Right ventricle myocardium superior (tissue), 1 donor: ENCODE measurements at regions not wholly inside any gene's neighbourhood (a gene's known extent, or its start where the extent isn't known, plus 50 kb on each side); places are given as distances from the start of the nearest gene placed in this dataset.
"Not testable (repeated sequence)": the region's sequence is repeated elsewhere in the genome, so short reads cannot be mapped to it uniquely, and the experiment has no call there.

ENCODE experiments used
- ATAC-seq: fragments of 200-7000 bp; cut with Tn5 transposase; one replicate; pipeline ENCODE4 v1.9.1; 2020; ENCODE audit warnings: mild to moderate bottlenecking; ENCODE audit not compliant: poor library complexity
- DNase-seq: peaks from one replicate; pipeline ENCODE4 v3.0.0-alpha.2; 2020
- intact Hi-C: fragments of 100-400 bp; cut with DNase I; formaldehyde crosslinking; loops from one replicate; pipeline ENCODE4 v1.11.2; 2022
- donor health status: DM: no; HTN: yes; CAD: no; lungs with severe emphysema.

- intact Hi-C loops, result no loop called here
- ATAC-seq, result no peak
- DNase-seq, result no peak
These were observed 350.5 kb downstream of the MATN1 start for GRCh38 chr1:30372792-30373433.

- DNase-seq, result no peak
- no peak for ATAC-seq
- intact Hi-C loops, result no loop called here
These were observed 351.2 kb downstream of the MATN1 start for GRCh38 chr1:30371888-30372791.

DNA sequence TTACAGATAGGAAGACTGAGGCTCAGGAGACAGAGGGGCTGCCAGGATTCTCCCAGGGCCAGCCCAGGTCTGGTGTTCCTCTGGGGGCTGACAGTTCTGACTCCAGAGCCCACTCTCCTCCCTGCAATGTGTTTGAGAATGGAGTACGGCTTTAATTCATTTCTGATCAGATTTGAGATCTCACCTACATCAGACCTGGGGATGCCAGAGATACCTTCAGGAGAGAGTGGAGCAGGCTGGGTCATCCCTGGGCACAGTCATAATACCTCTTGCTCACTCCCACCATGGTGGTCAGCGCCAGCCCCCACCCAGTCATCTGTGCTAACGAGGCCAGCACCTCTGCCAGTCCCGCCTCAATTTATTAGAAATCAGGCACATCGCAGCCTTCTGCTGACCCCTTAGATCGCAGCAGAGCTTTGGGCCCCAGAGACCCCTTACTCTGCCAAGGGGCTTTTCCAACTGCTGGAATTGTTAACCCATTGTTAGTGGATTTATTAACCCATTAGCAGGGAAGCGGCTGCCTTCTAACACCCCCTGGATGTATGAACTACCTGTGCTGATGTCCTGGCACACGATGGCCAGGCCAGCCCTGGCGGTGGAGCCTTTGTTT is 352.1 kb downstream of the MATN1 start:
- DNase-seq, result no peak
- ATAC-seq, result no peak
- intact Hi-C loops, result no loop called here

DNA sequence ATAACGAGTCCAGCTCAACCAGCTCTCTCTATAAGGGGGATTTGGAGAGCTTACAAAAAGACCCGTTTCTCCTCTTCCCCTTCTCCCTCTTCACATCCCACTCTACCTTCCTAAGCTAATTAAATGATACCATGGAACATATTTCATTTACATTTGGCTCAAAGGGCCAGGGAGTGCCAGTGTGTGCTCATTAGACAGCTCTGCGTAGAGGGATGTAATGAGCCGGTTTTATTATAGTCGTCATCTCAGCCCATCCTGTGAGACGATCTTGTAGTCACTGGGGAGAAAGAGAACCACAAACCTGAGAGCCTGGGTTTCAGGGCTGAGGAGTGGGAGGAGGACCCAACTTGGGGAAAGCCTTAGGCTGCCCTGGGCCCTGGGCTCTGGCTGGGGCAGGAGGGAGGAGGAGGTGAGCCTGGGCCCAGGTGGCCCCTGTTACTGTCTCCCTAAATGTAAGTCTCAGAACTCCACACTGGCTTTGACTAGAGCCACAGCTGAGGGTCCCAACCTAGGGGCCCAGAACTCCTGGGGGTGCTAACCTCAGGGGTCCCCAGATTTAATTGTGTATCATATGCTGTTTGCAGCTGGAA is 354.6 kb downstream of the MATN1 start:
- ATAC-seq, result no peak
- intact Hi-C loops, result no loop called here
- DNase-seq, result no peak

DNA sequence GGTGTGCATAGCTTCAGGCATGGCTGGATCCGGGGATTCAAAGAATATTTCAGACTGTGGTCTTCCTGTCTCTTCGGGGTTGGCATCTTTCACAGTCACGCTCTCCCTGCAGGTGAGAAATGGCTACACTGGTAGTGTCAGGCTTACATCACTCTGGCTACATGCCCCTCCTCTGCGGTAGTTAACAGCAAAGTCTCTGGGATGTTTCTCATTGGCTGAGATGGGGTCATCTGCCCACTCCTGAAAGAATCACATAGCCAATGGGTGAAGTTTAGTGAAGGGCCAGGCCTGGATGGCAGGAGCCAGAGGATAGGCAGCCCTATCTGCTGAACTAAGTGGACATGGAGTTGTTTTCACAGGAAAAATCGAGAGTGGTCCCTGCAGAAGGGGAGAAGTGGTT is 356.5 kb downstream of the MATN1 start:
- DNase-seq (no peak), ATAC-seq (no peak)
- intact Hi-C loops, result no loop called here

DNA sequence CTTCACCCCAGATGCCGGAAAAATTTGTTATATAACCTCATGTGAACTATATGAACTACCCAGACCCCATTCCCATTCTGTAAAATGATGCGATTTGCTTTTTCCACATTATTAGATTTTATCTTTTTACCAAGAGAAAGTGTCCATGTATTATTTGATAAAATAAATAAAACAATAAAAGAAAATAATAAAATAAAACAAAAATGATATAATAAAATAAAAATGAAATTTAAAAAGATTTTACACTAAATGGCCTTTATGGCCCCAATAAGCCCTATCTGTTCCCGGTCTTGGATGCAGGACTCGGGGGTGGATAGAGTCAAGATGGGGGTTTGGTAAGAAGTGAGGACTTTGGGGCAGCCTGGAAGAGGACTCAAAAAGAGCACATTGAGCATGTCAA is 357.2 kb downstream of the MATN1 start:
- ATAC-seq, result no peak
- DNase-seq, result no peak
- intact Hi-C loops, result no loop called here

DNA sequence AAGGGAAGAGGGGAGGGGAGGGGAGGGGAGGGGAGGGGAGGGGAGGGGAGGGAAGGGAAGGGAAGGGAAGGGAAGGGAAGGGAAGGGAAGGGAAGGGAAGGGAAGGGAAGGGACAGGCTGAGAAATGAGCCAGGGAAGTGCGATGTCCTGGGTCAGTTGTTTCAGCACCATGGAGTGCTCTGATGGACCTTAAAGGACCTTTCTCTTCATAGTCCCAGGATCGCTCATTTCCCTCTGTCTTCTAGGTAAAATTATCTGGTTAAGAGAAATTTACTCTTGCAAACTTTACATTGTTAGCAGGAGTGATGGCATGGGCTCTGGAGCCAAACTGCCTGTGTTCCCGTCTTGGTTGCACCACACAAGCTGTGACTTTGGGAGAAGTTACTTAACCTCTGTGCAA is 357.8 kb downstream of the MATN1 start:
- ATAC-seq (no peak), DNase-seq (no peak)
- intact Hi-C loops, result no loop called here

DNA sequence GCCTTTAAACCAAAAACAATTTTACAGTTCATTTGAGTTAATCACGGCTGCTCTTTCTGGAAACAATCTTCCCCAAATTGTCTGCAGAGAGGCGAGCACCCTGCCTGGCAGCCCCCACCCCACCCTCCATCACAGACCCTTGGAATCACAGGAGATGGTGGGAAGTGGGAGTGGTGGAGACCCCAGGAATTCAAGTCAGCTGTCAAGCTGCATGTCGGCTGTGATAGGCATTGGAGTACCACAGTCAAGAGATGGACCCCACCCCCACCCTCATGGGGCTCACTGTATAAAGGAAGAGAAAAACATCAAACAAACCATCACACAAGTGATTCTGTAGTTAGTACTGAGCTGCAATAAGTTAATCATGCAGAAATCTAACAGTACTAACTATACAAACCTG is 360.4 kb downstream of the MATN1 start:
- intact Hi-C loops, result no loop called here
- ATAC-seq, result no peak
- no peak for DNase-seq

DNA sequence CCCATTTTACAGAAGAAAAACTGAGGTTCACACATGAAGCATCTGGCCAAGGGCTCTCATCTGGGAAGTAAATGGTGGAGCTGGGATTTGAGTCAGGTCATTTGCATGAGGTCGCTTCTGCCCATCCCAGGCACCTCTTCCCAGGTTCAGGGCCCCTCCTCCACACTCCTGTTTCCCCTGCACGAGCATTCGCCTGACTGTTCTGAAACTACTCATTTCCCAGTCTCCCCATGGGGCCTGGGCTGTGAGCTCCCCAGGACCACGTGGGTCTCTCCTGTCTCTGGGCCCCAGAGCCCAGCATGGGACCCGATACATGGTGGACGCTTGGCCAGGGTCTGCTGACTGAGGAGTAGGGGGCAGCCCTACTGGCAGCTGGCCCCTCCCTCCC is 360.8 kb downstream of the MATN1 start:
- no peak for DNase-seq
- intact Hi-C loops, result no loop called here
- ATAC-seq, result no peak

DNA sequence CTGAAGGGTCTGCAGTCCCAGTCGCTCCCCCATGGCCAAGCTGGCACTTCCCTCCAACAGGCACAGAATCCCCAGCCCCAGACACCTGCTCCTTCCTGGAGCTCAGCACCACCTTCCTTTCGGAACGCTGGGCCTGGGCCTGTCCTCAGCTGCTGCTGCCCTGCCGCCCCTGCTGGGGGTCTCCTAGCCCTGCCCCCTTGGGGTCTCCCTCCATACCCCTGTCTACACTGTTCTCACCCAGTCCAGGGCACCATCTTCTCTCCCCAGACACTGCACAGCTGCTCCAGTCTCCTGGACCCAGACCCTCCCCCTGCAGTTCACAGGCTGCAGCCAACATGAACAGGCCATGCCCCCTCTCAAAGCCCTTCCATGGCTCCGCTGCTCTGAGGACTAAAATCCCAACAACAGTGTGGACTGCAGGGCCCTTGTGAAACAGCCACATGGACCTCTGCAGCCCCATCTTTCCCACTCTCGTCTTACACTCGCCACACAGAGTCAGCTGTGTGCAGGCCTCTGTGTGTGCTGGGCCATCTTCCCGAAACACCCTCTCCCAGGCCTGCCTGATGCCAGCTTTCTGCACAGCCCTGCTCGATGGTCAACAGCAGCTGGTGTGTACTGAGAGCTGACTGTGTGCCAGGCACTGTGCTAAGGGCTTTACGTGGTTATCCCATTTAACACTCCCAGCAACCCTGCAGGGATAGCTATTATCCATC is 361.3 kb downstream of the MATN1 start:
- ATAC-seq, DNase-seq, intact Hi-C loops: not testable (repeated sequence)

GRCh38 chr1:30360753-30361152 is 362.6 kb downstream of the MATN1 start:
- intact Hi-C loops, result no loop called here
- ATAC-seq, result no peak

DNA sequence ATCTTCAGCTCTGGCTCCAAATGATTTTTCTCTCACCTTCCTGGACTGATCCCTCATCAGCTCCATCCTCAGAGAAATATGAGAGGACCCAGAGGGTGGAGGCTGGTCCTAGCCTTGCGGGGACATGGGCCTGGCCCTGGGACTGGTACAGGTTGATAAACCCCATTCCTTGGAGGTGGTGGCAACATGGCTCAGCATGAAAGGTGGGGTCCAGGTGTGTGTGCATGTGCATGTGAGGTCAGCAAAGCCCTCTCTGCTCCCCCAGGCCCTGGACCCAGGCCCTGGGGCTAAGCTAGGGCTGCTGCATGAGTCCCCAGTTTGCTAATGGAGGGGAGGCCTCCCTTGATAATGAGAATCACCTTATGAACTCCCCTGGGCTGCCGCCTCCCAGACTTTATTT is 363.1 kb downstream of the MATN1 start:
- ATAC-seq, result no peak
- intact Hi-C loops, result no loop called here
- no peak for DNase-seq

More at GRCh38 chr1:30360753-30361152, 362.6 kb downstream of the MATN1 start:
- DNase-seq, result no peak

DNA sequence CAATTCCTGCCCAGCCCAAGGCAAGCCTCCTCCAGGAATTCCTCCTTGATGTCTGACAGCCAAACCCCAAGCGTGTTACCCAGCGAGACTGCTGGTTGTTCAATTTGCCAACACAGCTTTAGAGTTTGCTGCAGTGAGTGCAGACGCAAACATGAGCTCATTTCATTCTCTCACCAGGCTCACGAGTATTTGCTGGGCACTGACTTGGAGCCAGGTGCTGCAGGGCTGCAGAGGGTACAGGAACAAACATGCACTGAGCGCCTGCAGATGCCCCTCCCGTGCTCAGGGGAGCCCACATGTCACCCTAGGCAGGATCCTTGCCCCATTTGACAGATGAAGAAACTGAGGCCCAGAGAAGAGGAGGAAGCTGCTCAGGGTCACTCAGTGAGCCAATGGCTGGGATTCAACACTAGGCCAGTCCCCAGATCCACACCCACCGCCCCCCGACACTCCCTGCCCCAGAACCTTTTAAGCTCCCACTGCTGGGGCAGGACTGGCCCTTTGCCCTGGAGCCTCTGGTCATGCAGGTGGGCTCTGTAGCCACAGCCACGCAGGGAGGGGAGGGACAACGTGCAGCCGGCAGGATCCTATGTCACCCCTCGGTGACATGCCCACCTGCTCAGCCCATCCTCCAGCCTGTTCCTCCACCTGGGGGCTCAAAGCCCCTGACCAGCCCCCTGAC is 363.7 kb downstream of the MATN1 start:
- ATAC-seq, result no peak
- intact Hi-C loops, result loop anchor here (10.0 kb wide), 1 partner anchor 345 kb away; no protein-coding TSS in a partner anchor
- no peak for DNase-seq

DNA sequence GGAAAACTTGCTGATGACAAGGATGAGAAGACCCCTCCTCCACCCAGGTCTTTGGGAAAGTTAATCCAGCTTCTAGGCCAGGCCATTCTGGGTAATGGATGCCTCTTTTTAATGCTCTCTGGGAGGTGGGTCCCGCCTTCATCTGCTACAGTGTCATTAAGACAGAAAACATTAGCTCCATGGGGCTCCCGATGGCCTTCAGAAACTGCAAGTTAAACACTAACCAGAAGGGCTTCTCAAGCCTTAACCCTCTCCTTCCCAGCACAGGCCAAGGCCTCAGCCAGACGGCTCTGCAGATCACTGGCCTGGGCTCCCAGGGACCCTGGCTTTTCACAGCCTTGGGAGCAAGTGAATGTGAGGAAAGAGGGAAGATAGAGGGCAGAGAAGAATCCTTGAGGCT is 364.9 kb downstream of the MATN1 start:
- no peak for ATAC-seq
- no peak for DNase-seq
- intact Hi-C loops, result loop anchor here (10.0 kb wide), 1 partner anchor 346 kb away; no protein-coding TSS in a partner anchor

DNA sequence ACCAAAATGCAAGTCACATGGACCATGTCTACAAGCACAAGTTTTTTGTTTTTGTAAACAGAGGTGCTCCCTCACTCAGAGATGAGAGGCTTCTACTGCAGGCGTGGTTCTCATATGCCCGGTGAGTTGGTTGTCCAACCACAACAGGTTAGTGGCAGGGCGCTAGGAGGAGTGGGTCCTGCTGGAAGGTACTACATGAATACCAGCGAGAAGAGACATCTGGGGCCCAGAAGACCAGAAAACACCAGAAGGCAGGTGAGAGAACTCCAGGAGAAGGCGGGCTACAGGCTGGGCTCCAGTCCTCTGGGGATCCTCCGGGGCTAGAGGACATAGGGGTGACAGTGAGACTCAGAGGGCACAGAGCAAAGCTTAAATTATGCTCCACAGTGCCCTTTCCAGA is 366.5 kb downstream of the MATN1 start:
- ATAC-seq, result no peak
- no peak for DNase-seq
- intact Hi-C loops, result loop anchor here (10.0 kb wide), 1 partner anchor 348 kb away; no protein-coding TSS in a partner anchor

DNA sequence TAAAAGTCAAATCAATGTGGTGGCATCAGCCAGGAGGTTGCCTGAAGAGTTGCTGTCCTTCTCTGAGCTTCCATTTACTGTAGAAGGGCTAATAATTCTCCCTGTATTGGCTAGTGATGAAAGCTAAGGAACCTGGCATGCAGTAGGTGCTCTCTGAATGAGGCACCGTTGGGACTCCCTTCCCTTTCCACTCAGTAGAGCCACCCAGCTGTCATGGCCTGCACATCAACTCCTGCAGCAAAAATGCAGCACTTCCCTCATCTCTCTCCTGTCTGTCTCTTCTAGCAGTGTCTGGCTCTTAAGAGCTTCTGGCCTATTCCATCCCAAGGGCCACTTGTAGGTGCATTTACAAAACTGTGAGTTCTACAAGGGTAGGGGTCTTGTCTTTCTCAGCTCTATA is 369.0 kb downstream of the MATN1 start:
- no peak for DNase-seq
- no peak for ATAC-seq
- intact Hi-C loops, result loop anchor here (10.0 kb wide), 1 partner anchor 350 kb away; no protein-coding TSS in a partner anchor

- peak; percentile 61 for ATAC-seq
- intact Hi-C loops, result loop anchor here (10.0 kb wide), 1 partner anchor 351 kb away; no protein-coding TSS in a partner anchor
- DNase-seq, result no peak
These were observed 369.7 kb downstream of the MATN1 start for GRCh38 chr1:30353637-30354036.

DNA sequence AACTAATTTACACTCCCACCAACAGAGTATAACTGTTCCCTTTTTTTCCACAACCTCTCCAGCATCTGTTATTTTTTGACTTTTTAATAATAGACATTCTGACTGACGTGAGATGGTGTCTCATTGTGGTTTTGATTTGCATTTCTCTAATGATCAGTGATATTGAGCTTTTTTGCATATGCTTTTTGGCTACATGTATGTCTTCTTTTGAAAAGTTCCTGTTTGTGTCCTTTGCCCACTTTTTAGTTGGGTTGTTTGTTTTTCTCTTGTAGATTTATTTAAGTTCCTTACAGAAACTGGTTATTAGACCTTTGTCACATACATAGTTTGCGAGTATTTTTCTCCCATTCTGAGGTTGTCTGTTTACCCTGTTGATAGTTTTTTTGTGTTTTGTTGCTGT is 375.2 kb downstream of the MATN1 start:
- ATAC-seq (no peak), DNase-seq (no peak)
- intact Hi-C loops, result no loop called here
